ENCODE measurements at regions not wholly inside any gene's neighbourhood (a gene's known extent, or its start where the extent isn't known, plus 50 kb on each side); places are given as distances from the start of the nearest gene placed in this dataset.

- TF ChIP-seq CTCF (IDR thresholded peaks at IDR 0.05; ENCODE audit: low read length) (no peak), EZH2 (optimal IDR thresholded peaks at IDR 0.05; ENCODE audit: low read depth, low read length) (no peak), EZH2phosphoT487 (IDR thresholded peaks at IDR 0.05; ENCODE audit: low read length) (no peak)
Observed at GRCh38 chr3:190995156-190995555, 132.7 kb upstream of the GMNC start.
